ENCODE measurements at regions not wholly inside any gene's neighbourhood (a gene's known extent, or its start where the extent isn't known, plus 50 kb on each side); places are given as distances from the start of the nearest gene placed in this dataset.

DNA sequence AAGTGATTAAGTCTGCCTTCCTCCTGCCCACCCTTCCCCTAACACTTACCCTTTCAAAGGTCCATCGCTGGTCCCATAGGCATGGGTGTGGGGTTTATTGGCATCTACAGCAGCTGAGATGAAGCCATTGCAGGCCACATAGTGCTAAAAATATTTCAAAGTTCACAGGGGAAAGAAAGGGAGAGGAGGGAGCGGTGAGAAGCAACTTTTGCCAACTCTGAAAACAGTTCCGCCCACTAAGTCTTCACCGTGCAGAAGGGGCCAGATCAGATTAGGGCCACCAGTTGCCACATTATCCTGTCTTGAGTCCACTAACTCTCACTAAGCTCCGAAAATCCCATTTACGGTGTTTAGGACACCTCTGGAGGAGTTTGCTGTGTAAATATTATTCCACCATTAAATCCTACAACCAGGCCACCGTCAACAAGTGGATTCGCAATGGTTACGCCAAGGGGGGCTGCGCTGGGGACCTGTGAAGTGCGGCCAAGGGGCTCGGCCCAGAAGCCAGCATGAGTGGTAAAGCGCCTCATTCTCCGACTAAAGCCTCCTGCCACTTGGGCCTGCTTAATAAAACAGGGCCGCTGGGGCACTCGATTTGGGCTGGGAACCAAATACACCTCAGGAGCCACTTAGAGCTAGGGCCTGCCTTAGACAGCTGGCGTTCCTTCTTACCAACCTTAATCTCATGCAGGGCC lies 534.9 kb downstream of the MIAT start:
- no peak for DNase-seq (ENCODE audit: extremely low read depth, low read depth, low spot score)

DNA sequence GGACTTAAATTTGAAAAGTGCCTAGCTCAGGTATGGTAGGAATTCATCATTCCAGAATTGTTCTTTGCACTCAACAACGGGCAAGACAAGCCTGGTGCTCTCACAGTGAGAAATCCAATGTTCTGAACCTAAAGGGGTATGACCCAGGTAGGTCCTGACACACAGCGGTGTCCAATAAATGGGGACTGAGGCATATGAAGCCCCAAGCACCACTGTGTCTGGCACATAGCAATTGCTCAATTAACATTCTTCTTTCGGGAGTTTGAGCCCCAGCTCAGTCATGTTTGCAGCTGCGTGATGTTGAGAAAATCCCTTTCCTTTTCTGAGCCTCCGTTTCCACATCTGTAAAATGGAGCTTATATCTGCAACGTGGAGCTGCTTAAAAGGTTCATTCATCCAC lies 535.8 kb downstream of the MIAT start:
- no peak for DNase-seq (ENCODE audit: extremely low read depth, low read depth, low spot score)

DNA sequence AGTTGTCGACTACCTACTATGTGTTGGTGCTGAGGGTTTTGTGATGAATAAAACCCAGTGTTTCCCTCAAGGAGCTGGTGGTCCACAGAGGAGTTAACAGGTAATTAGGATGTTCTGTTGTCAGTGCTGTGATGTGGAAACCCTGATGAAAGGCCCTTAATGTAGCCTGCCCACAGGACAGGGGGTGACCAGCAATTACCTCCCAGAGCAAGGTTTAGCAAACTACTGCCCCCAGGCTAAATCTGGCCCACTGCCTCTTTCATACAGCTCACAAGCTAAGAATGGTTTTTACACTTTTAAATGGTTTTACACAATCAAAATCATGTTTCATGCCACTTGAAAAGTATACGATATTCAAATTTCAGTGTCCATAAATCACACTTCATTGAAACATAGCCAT lies 536.2 kb downstream of the MIAT start:
- no peak for DNase-seq (ENCODE audit: extremely low read depth, low read depth, low spot score)

DNA sequence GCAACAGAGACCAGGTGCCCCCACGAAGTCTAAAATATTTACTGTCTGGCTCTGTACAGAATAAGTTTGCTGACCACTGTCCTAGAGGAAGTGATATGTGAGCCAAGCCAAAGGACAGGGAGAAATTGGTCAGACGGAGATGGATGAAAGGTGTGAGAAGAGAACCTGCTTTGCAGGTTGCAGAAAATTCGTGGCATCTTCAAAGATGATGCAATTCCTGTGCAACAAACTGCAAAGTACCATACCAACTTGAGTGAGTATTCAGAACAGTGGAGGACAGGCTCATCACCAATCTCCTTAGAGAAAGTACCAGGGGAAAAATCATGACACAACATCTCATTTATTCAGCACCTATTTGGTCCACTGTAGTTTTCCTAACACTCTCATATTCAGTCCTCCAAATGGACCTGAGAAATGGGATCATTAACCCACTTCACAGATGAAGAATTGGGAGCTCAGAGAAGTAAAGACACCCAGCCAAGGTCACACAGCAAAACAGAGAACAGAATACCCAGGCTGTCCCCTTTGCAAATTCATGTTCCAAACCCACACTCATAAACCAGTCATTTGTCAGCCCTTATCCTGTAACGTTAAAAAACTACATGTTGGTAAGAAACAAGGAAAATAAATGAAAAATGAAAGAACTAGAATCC lies 536.8 kb downstream of the MIAT start:
- DNase-seq (ENCODE audit: extremely low read depth, low read depth, low spot score): no peak

DNA sequence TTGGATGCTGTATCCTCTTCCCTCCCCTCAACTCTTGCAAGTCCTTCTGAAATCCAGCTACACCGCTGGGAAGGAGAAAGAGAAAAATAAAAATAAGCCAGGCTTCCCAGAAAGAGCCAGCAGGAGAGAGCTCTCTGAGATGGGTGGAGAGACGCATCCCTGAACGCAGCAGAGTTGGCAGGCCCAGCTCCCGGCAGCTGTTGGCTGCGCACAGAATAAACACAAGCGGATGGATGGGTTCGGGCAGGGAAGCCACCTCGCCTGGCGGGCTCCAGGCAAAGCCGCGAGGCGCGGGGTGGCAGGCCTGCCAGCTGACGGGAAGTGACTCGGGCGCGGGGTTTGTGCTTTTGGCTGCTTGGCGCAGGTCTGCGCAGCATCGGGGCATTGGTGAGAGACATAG lies 537.7 kb downstream of the MIAT start:
- DNase-seq (ENCODE audit: extremely low read depth, low read depth, low spot score): no peak

DNA sequence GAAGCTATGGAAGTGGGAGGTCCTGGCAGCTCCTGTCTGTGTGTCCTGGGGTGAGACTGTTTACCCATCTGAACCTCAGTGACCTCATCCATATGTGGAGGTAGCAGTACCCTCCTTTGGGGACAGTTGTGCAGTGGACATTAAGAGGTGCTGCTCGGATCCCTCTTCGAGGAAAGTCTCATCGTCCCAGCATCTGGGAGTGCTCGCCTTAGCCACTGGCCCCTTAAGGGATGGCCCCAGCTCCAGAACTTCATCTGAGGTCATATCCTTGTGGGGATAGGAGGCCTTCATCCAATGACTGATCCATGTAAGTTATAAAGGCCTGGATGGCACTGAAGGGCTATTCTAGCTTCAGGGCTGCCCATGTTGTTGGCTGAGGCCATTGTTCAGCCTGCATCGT lies 538.1 kb downstream of the MIAT start:
- DNase-seq (ENCODE audit: extremely low read depth, low read depth, low spot score): no peak

DNA sequence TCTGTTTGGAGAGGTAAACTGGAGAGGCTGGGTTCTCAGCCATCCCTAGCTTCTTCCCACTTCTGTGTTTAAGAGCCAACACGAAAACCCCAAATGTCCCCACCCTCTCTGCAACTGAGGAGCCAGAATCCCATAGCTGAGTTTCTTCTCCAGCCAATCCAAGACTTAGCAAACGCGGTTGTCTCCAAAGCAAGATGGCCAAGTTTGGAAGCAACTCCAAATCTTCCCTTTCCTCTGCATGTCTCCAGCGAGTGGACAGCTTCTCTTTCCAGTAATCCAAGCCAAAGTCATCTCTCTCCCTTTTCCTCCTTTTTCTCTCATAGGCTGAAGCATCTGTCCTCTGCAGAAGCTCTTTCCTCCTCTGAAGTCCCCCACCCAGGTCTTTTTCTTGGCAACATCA lies 539.2 kb downstream of the MIAT start:
- no peak for DNase-seq (ENCODE audit: extremely low read depth, low read depth, low spot score)

DNA sequence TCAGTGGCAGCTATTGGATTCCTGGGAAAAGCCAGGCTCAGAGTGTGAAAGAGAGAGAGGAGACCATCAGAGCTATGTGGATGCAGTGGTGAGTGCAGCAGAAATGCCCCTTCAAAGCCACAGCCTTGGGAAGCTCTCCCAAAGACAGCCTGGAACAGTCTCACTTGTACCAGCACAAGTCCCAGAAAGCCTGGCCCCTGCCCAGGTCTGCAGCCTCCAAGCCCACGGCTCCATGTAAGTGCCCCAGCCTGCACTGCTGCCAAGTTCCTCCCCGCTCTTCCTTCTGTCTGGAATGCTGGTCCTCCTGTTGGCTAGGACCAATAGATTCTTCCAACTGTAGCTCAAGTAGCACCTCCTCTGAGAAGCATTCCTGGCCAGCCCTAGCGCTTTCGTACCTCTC lies 539.7 kb downstream of the MIAT start:
- no peak for DNase-seq (ENCODE audit: extremely low read depth, low read depth, low spot score)

DNA sequence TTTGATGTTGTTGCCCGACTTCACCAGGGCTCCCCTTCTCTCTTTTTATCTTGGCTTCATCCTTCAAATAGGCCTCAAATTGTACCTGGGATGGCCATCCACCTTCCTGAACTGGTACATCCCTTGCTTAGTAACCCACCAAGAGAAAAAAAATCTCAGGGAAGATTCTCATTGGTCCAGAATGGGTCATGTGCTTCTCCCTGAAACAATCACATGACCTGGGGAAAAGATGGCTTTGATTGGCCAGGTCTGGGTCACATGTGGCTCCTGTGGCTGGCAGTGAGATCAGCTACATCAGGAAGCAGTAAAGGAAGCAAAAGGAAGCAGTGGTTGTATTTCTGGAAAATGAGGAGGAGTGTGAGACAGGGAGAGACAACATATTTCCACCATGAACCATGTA lies 540.2 kb downstream of the MIAT start:
- no peak for DNase-seq (ENCODE audit: extremely low read depth, low read depth, low spot score)

DNA sequence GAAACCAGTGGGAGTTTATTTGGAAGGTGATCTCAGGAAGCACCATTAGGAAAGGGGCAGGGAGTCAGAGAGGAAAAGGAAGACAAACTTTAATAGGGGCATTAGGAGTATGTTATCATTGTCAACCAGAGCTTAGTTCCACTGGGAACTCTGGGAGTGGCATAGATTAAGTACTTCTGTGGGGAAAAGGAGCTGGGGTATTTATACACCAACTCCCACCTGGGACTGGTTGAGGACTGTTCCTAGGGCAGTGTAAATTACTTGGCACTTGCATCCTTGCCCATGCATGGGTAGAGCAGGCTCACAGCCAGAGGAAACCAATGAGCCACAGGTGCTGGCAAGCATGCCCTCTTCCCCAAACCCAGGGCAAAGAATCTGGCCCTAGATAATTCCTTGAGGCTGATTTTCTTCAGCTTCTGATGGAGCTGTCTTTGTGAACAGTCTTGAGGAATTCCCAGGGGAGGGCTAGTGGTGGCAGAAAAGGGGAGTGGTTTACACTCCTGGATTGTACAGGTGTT lies 541.2 kb downstream of the MIAT start:
- DNase-seq (ENCODE audit: extremely low read depth, low read depth, low spot score): no peak

DNA sequence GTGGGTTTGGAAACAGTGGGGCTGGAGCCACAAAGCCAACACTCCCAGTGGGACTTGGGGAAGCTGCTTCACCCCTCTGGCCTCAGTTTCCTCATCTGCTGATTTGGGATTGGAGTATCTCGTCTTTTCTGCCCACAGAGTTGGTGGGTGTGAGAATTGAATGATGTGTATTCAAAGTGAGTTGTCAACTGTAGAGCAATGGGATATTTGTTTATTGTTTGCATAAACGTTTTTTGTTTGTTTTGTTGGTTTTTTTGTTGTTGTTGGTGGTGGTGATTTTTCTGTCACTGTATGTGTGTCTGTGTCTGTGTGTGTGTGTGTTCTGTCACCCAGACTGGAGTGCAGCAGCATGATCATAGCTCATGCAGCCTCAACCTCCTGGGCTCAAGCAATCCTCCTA lies 542.0 kb downstream of the MIAT start:
- no peak for DNase-seq (ENCODE audit: extremely low read depth, low read depth, low spot score)

DNA sequence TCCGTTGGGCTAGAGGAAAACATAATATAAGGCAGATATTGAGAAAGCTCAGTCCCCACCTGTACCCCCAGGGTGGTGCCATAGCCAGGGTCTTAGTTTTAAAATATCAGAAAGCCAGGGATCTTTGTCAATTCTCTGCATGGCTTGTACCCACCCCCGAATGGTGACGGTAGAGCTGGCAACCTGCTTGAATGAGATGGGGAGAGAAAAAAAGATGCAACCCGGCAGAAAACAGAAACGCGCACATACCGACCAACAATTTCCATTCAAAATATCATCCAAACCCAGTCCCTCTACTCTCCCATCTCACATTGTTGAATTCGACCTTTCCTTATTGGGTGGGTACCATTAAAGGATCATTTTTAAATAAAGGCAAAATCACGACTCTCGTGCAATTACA lies 543.9 kb downstream of the MIAT start:
- no peak for DNase-seq (ENCODE audit: extremely low read depth, low read depth, low spot score)

DNA sequence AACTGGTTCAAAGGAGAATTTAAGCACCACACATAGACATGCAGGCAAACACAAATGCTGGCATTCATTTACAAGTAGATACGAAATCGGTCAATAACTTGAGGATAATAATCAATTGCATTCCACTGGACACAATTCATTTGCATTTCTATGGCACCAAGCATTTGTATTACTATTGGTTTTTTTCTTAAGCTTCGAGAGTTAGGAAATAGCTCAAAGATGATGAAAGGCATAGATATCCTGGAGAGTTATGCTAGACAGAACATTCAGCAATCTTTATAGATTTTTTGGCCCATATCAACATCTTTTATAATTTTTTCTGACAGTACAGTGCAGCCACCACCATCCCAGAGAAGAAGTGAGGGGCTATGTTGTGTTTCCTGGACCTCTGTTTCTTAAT lies 544.4 kb downstream of the MIAT start:
- DNase-seq (ENCODE audit: extremely low read depth, low read depth, low spot score): no peak

DNA sequence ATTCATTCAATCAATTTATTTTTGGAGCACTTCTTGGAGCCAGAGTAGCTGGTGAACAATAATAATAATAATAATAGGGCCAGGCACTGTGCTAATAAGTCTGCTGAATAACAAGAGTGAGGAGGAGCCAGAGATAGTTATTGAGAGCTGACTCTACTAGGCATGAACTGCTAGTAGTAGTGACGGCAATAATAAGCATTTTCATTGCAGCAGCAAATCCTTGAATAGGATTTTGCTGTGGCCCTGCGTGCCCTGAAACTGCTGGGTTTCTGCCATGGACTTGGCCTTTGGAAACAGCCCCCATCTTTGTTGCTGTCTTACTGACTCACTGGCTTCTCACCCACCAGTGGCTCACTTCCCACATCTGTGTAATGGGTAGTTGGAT lies 545.9 kb downstream of the MIAT start:
- DNase-seq (ENCODE audit: extremely low read depth, low read depth, low spot score): no peak

DNA sequence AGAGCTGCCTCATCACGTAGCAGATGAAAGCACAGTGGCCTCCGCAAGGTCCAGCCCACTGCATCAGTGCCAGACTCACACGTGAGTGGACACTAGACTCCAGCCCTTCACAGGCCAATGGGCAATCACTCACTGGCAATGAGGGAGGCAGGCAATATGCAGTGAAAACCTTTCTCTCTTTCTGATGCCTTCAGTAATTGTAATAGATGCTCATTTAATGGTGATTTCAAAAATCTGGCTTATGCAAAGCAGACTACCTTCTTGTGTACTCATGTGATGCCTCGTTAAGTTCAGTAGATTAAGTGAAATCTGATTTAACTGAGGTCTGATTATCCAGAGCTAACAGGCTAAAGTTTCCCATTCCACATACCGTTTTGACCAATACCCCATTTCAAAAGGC lies 546.9 kb downstream of the MIAT start:
- no peak for DNase-seq (ENCODE audit: extremely low read depth, low read depth, low spot score)

DNA sequence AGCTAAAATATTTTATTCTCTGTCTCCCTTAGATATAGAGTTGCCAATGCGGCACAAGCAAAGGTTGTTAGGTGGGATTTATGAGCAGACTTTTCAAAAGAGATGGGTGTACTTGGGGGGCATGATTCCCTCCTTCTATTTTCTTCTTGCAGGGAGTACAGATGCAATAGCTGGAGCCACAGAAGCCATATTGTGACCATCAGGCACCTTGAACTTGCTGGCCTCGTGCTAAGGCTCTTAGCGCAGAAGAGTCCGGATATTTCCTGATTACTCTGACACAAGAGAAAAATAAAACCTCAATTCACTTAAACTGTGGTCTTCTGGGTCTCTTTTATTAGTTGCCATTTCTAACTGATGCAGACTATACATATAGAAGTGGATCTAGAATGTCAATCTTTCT lies 547.4 kb downstream of the MIAT start:
- no peak for DNase-seq (ENCODE audit: extremely low read depth, low read depth, low spot score)

DNA sequence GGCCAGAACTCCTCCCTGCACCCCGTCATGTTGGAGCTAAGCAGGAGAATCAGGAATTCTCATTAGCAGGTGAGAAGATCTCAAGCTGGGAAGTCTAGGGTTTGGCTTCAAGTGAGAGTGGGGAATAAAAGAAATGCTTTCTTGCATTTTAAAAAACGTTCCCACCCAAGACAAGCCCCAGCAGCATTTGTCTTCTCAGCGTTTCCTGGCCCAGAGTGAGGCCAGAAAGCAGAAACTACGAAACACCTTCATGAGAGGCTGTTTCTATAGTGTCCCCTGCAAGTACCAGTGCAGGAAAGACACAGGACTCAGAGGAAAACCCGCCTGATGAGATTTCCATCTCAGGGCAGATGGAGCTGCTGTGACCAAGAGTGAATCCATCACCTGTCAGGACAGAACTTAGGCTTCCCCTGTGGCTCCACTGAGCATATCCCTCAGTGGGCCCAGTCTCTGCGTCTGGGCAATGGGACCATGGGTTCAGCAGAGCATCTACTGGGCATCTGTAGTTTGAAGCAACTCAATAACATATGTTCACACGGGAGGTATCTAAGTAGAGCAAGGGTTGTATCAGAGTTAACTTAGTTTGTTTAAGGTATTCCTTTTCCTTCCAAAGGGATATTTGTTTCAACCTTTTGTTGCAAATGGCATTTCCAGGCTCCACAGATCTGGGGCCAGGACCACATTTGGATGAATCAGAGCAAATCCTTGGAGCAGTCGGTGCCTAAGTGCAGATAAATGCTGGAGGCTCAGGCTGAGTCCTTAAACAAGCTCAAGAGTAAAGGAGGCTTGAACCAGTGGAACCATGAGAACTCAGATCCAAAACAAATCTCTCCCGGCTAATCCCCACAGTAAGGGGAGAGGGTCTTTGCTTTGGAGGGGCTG lies 548.3 kb downstream of the MIAT start:
- DNase-seq (ENCODE audit: extremely low read depth, low read depth, low spot score): no peak

DNA sequence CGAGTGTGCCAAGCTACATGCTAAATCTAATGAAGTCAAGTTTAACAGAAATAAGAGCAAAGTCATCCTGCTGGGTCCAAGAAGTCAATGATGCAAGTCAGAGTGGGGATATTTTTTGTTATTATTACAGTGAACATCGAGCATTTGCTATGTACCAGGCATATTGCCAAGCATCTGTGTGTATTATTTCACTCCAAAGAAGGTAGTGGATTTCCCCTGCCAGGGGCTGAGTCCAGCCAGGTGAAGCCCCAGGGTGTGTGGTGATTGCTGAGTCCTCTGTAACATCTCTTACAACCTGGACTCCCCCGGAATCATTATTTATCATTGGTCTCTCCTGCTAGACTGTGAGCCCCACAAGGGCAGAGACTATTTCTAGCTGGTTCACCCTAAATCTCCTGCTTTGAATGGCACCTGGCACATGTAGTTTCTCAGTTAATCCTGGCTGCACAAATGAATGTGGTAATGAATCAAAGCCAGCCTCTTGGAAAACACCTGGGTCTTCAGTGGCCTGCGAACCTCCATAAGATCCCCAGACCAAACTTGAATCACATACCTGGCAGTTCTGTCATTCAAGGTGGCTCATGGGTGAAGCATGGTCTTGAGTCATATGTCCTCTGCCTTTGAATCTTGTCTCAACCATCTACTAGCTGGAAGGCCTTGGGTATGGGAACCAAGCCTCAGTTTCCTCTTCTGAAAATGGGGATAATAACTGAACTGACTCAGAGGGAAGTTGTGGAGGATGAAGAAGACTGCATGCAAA lies 549.2 kb downstream of the MIAT start:
- no peak for DNase-seq (ENCODE audit: extremely low read depth, low read depth, low spot score)

DNA sequence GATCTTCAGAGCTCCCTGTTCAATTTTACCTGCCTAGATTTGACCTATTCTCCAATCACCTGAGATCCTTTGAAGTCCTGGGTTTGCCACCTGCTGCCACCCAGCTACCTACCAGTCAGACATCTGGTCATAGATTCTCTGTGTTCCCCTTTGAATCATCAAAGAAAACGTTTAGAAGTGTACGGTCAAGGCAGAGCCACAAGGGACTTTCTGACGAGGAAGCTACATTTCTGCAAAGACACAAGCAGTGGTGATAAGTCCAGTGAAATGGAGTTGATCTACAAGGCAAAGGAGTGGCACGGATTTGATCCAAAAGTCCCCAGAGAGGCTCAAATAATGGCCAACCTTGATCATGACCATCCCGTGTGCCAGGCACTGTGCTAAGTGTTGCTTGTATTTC lies 549.9 kb downstream of the MIAT start:
- no peak for DNase-seq (ENCODE audit: extremely low read depth, low read depth, low spot score)

DNA sequence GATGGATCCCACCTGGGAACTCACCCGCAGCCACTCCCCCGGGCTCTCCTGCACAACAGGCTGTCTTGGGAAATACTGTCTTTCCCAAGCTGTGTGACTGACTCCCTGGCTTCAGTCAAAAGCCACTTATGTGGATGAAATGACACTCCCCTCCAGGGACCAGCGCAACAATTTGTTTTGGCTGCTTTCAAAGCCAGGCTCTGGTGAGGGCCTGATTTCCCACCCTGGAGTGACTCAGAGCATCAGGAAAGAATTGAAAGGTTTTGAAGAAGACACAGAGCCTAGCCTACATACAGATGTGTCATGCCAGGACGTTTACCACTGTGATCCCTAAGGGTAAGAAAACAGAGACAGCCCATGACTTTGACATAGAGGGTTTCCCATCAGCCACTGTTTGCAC lies 550.5 kb downstream of the MIAT start:
- no peak for DNase-seq (ENCODE audit: extremely low read depth, low read depth, low spot score)

DNA sequence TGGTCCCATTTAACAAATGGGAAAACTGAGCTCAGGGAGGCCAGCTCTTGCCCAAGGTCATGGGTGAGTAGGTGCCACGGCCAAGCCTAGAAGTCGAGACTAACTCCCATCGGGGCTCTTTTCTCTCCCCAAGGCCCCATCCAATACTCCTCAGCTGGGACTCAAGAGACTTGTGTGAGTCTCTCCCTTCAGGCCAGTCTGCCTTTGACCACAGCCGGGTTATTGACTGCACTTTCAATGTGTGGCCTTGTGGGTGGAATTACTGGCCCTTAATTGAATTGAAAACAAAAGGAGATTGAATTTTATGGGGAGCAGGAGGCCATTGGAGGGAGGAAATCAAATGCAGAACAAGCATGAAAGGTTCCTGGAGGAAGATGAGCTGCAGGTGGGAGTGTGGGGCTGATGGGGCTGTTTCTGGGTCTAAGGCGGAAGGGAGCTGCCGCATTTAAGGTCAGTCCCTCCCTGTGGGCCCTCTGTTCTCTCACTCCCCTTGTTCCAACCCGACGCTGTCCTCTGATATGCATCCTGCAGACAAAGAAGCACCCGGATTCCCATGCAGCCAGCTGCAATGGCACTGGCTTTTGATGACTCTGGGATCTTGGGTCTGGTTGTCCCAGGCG lies 552.8 kb downstream of the MIAT start:
- no peak for DNase-seq (ENCODE audit: extremely low read depth, low read depth, low spot score)

All from glomerular endothelial cell (primary cell).